Lower leg skin (tissue), 3 donors: ENCODE measurements at regions not wholly inside any gene's neighbourhood (a gene's known extent, or its start where the extent isn't known, plus 50 kb on each side); places are given as distances from the start of the nearest gene placed in this dataset.

Experiments used
- CTCF ChIP-seq, 3 donors: fragments of 450-650 bp; IDR thresholded peaks; one replicate each; pipeline ENCODE4 v1.5.1; 2016; ENCODE audit warnings: antibody characterized with exemption in 3 of 3, mild to moderate bottlenecking in 3 of 3, moderate library complexity in 2 of 3
- POLR2A ChIP-seq, 2 donors: fragments of 450-650 bp; IDR thresholded peaks; one replicate each; pipeline ENCODE4 v1.6.1; 2016 to 2017; ENCODE audit warnings: antibody characterized with exemption in 2 of 2, mild to moderate bottlenecking in 1 of 2, moderate library complexity in 1 of 2

DNA sequence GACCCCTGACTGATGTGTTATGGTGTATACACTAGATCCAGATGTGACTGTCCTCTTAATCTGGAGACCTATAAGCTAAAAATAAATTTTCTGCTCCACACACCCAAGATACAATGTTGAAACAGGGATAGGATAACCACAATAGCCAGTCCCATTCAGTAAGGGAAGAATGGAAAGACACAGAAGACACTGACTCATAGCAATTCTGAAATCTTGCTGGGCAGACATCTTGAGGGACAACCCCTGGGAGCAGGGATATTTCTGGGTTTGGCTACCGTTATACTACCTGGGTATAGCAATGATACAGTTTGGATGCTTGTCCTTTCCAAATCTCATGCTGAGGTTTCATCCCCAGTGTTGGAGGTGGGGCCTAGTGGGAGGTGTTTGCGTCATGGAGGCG lies 93.9 kb downstream of the BUD13 start:
- TF ChIP-seq CTCF (IDR thresholded peaks at IDR 0.05) (no peak), POLR2A (IDR thresholded peaks at IDR 0.05) (no peak)
